ENCODE measurements at regions not wholly inside any gene's neighbourhood (a gene's known extent, or its start where the extent isn't known, plus 50 kb on each side); places are given as distances from the start of the nearest gene placed in this dataset.

DNA sequence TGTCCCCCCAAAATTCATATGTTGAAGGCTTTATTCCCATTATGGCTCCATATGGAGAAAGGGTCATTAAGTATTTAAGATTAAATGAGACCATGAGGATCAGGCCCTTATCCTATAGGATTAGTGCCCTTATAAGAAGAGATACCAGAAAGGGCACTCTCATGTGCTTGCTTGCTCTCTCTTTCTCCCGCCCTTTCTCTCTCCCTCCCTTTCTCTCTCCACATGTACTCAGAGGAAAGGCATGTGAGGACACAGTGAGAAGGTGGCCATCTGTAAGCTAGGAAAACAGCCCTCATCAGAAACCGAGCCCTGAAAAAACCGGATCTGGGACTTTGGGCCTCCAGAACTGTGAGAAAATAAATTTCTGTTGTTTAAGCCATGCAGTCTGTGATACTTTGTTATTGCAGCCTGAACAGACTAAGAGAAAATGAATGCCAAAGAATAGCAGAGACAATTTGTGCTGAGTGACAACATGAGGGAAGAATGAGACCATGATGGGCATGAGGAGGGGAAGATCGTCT, 300.0 kb upstream of the SLC39A10 start:
- TF ChIP-seq EP300 (IDR thresholded peaks at IDR 0.05; ENCODE audit: borderline replicate concordance in 1 of 2, low read depth in 1 of 2, low read length in 1 of 2) (no peak), GATA2 (CRISPR knock-in tag; IDR thresholded peaks at IDR 0.05) (no peak), JUND (IDR thresholded peaks at IDR 0.05) (no peak), RXRA (IDR thresholded peaks at IDR 0.05; ENCODE audit: borderline replicate concordance, low read depth) (no peak), TEAD4 (IDR thresholded peaks at IDR 0.05; ENCODE audit: borderline replicate concordance, insufficient read depth) (no peak), GABPA (IDR thresholded peaks at IDR 0.05; ENCODE audit: low read depth) (no peak), ELF1 (IDR thresholded peaks at IDR 0.05) (no peak), POLR2AphosphoS5 (IDR thresholded peaks at IDR 0.05; ENCODE audit: low read depth, low read length) (no peak), CHD2 (IDR thresholded peaks at IDR 0.05; ENCODE audit: low read length, partially characterized antibody) (no peak), FOSL2 (IDR thresholded peaks at IDR 0.05; ENCODE audit: borderline replicate concordance, low read depth) (no peak), RFX5 (IDR thresholded peaks at IDR 0.05; ENCODE audit: low read length) (no peak)
- TF ChIP-seq, protein P1, sequence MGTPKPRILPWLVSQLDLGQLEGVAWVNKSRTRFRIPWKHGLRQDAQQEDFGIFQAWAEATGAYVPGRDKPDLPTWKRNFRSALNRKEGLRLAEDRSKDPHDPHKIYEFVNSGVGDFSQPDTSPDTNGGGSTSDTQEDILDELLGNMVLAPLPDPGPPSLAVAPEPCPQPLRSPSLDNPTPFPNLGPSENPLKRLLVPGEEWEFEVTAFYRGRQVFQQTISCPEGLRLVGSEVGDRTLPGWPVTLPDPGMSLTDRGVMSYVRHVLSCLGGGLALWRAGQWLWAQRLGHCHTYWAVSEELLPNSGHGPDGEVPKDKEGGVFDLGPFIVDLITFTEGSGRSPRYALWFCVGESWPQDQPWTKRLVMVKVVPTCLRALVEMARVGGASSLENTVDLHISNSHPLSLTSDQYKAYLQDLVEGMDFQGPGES (IDR thresholded peaks at IDR 0.05; ENCODE audit: low read depth, low read length): no peak
- H3K4me3 ChIP-seq (ENCODE audit: low read depth in 2 of 2, low read length in 1 of 2): no peak overlapping the region
- H3K9me3 ChIP-seq: no peaks in the 10 kb centered on the region; the same call in 1 of the 2 replicates
- H4K20me1 ChIP-seq (ENCODE audit: insufficient read depth): no peaks in the 10 kb centered on the region
- no peaks in the 10 kb centered on the region for H3K4me1 ChIP-seq (ENCODE audit: control insufficient read depth in 1 of 2, insufficient read depth in 2 of 2, low read depth in 1 of 2, low read length in 1 of 2)
- H3K9me2 ChIP-seq: no peaks in the 10 kb centered on the region
- H3K27me3 ChIP-seq (ENCODE audit: insufficient read depth): no peaks in the 10 kb centered on the region
- H3K79me2 ChIP-seq (ENCODE audit: insufficient read depth): no peaks in the 10 kb centered on the region
- POLR2A ChIA-PET: no interaction called here
- no peak for DNase-seq
- no peaks in the 10 kb centered on the region for H3F3A ChIP-seq (replicated peaks; ENCODE audit: insufficient read depth)
- no peaks in the 10 kb centered on the region for H3K36me3 ChIP-seq (replicated peaks in 1 of 2; ENCODE audit: control insufficient read depth in 1 of 2, insufficient read depth in 2 of 2, low read length in 1 of 2)
- WGBS (ENCODE audit: low lambda C conversion rate): 89% methylated on average over 4 of the region's 4 CpGs
- no peak overlapping the region for H2AFZ ChIP-seq (ENCODE audit: low read depth)
- H3K4me2 ChIP-seq: no peak overlapping the region
- H3K27ac ChIP-seq (ENCODE audit: low read depth in 2 of 2, low read length in 1 of 2): no peak overlapping the region
- CTCF ChIA-PET: no interaction called here
- no peak overlapping the region for H3K9ac ChIP-seq

DNA sequence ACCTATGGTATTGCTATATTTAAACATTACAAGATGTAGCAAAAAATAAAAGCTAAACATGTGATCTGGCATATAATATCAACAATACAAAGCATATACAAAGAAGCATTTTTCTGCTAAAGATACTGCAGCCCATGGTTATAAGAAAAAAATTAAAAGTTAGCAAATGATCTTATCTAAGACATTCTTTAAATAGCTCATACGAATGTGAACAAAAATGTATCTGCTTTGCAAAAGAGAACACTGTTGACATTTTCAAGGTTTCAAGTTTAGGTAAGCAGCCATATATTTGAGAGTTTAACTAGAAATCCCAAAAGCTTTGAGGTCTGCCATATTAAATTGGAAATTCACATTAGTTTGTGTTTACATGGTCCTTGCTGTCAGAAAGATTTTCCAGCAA, 301.0 kb upstream of the SLC39A10 start:
- Histone ChIP-seq H2AFZ (ENCODE audit: low read depth) (peak overlapping the region; percentile 41; the same call in 1 of the 2 replicates), H3K79me2 (ENCODE audit: insufficient read depth) (no peaks in the 10 kb centered on the region), H3K9me3 (no peaks in the 10 kb centered on the region; the same call in 1 of the 2 replicates), H3K27me3 (ENCODE audit: insufficient read depth) (no peaks in the 10 kb centered on the region), H3F3A (replicated peaks; ENCODE audit: insufficient read depth) (no peaks in the 10 kb centered on the region), H3K27ac (ENCODE audit: low read depth in 2 of 2, low read length in 1 of 2) (no peak overlapping the region; a peak in 1 of 4 replicates), H3K9me2 (no peaks in the 10 kb centered on the region), H3K36me3 (replicated peaks in 1 of 2; ENCODE audit: control insufficient read depth in 1 of 2, insufficient read depth in 2 of 2, low read length in 1 of 2) (no peaks in the 10 kb centered on the region), H3K4me1 (ENCODE audit: control insufficient read depth in 1 of 2, insufficient read depth in 2 of 2, low read depth in 1 of 2, low read length in 1 of 2) (no peaks in the 10 kb centered on the region), H3K4me2 (no peak overlapping the region), H3K9ac (no peak overlapping the region), H3K4me3 (ENCODE audit: low read depth in 2 of 2, low read length in 1 of 2) (no peak overlapping the region), H4K20me1 (ENCODE audit: insufficient read depth) (no peaks in the 10 kb centered on the region)
- TF ChIP-seq GATA2 (CRISPR knock-in tag; IDR thresholded peaks at IDR 0.05) (no peak), GABPA (IDR thresholded peaks at IDR 0.05; ENCODE audit: low read depth) (no peak), JUND (IDR thresholded peaks at IDR 0.05) (no peak), RCOR1 (IDR thresholded peaks at IDR 0.05; ENCODE audit: low read length) (no peak), FOXM1 (IDR thresholded peaks at IDR 0.05; ENCODE audit: low read depth) (no peak), NRF1 (IDR thresholded peaks at IDR 0.05; ENCODE audit: low read depth, low read length) (no peak), ELF1 (IDR thresholded peaks at IDR 0.05) (no peak), TEAD4 (IDR thresholded peaks at IDR 0.05; ENCODE audit: borderline replicate concordance, insufficient read depth) (no peak), EZH2phosphoT487 (IDR thresholded peaks at IDR 0.05; ENCODE audit: borderline replicate concordance, low read depth) (no peak)
- TF ChIP-seq, protein P2, sequence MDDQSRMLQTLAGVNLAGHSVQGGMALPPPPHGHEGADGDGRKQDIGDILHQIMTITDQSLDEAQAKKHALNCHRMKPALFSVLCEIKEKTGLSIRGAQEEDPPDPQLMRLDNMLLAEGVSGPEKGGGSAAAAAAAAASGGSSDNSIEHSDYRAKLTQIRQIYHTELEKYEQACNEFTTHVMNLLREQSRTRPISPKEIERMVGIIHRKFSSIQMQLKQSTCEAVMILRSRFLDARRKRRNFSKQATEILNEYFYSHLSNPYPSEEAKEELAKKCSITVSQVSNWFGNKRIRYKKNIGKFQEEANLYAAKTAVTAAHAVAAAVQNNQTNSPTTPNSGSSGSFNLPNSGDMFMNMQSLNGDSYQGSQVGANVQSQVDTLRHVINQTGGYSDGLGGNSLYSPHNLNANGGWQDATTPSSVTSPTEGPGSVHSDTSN (IDR thresholded peaks at IDR 0.05): no peak
- POLR2A ChIA-PET: no interaction called here
- no peak for DNase-seq
- WGBS (ENCODE audit: low lambda C conversion rate): 23% methylated on average over 1 of the region's 1 CpG
- CTCF ChIA-PET: interaction anchor here (0.6 to 0.8 kb wide), 2 partner anchors 30 to 104 kb away, joined by 3 read pairs; no protein-coding TSS in a partner anchor
